ENCODE measurements at regions not wholly inside any gene's neighbourhood (a gene's known extent, or its start where the extent isn't known, plus 50 kb on each side); places are given as distances from the start of the nearest gene placed in this dataset.

DNA sequence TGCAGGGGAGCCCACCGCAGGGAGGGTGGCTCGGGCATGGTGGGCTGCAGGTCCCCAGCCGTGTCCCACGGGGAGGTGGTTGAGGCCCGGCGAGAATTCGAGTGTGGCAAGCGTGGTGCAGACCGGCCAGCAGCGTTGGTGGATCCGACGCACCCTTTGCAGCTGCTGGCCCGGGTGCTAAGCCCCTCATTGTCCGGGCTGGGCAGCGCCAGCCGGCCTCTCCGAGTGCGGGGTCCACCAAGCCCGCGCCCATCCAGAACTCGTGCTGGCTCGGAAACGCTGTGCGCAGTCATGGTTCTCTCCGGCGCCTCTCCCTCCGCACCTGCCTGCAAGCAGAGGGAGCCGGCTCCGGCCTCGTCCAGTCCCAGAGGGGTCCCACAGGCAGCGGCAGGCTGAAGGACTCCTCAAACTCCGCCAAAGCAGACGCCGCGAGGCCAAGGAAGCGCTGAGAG is 177.0 kb upstream of the SLC35G4 start:
- TF ChIP-seq POLR2A (IDR thresholded peaks at IDR 0.05): no peak
- TF ChIP-seq, protein P1, sequence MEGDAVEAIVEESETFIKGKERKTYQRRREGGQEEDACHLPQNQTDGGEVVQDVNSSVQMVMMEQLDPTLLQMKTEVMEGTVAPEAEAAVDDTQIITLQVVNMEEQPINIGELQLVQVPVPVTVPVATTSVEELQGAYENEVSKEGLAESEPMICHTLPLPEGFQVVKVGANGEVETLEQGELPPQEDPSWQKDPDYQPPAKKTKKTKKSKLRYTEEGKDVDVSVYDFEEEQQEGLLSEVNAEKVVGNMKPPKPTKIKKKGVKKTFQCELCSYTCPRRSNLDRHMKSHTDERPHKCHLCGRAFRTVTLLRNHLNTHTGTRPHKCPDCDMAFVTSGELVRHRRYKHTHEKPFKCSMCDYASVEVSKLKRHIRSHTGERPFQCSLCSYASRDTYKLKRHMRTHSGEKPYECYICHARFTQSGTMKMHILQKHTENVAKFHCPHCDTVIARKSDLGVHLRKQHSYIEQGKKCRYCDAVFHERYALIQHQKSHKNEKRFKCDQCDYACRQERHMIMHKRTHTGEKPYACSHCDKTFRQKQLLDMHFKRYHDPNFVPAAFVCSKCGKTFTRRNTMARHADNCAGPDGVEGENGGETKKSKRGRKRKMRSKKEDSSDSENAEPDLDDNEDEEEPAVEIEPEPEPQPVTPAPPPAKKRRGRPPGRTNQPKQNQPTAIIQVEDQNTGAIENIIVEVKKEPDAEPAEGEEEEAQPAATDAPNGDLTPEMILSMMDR (IDR thresholded peaks at IDR 0.05): no peak
- no peak for TF ChIP-seq EP300 (IDR thresholded peaks at IDR 0.05)

Data from ovary (tissue), 3 donors.